NOMO-1 treated with DMSO at 0.1 percent for 48 hours (cell line): ENCODE measurements at regions not wholly inside any gene's neighbourhood (a gene's known extent, or its start where the extent isn't known, plus 50 kb on each side); places are given as distances from the start of the nearest gene placed in this dataset.

Experiments used
- DNase-seq: peaks from one replicate; lab custom pipeline; 2025; ENCODE audit not compliant: unreplicated experiment; lab: John Stamatoyannopoulos, UW

GRCh38 chrX:7233580-7234406 is 85.8 kb upstream of the PUDP start:
- no peak for DNase-seq

GRCh38 chrX:7228226-7228625 is 80.3 kb upstream of the PUDP start:
- DNase-seq, result no peak

- DNase-seq, result no peak
Measured at GRCh38 chrX:7225338-7225737, 77.4 kb upstream of the PUDP start.

- no peak for DNase-seq
Measured at GRCh38 chrX:7223271-7223670, 75.3 kb upstream of the PUDP start.

GRCh38 chrX:7220121-7220520 is 72.2 kb upstream of the PUDP start:
- DNase-seq, result no peak

GRCh38 chrX:7219153-7219705 is 71.3 kb upstream of the PUDP start:
- no peak for DNase-seq

- no peak for DNase-seq
Measured at GRCh38 chrX:7218321-7219152, 70.6 kb upstream of the PUDP start.

- DNase-seq, result no peak
Measured at GRCh38 chrX:7216981-7217587, 69.1 kb upstream of the PUDP start.

- no peak for DNase-seq
Measured at GRCh38 chrX:7215842-7216241, 67.9 kb upstream of the PUDP start.

GRCh38 chrX:7214251-7214650 is 66.3 kb upstream of the PUDP start:
- no peak for DNase-seq

GRCh38 chrX:7205037-7205577 is 57.2 kb upstream of the PUDP start:
- DNase-seq, result no peak

- DNase-seq, result no peak
Measured at GRCh38 chrX:7204619-7205018, 56.7 kb upstream of the PUDP start.

GRCh38 chrX:7202206-7202605 is 54.3 kb upstream of the PUDP start:
- no peak for DNase-seq

- DNase-seq, result no peak
Measured at GRCh38 chrX:7201496-7201895, 53.5 kb upstream of the PUDP start.

- DNase-seq, result no peak
Measured at GRCh38 chrX:7198499-7198898, 50.5 kb upstream of the PUDP start.
